Fibroblast of lung (primary cell): ENCODE measurements at regions not wholly inside any gene's neighbourhood (a gene's known extent, or its start where the extent isn't known, plus 50 kb on each side); places are given as distances from the start of the nearest gene placed in this dataset.

Experiments
- CTCF ChIP-seq, 2 donors: IDR thresholded peaks in 1 of 2; conservative IDR thresholded peaks in 1 of 2; 1 replicate in 1 of 2; 2 replicates in 1 of 2; pipeline ENCODE4 v1.5.1; 2011 to 2012; ENCODE audit warnings: low read length in 2 of 2, control low read depth in 1 of 2, inconsistent platforms in 1 of 2, low read depth in 1 of 2, mild to moderate bottlenecking in 1 of 2
- EZH2 ChIP-seq: IDR thresholded peaks from 2 replicates; pipeline ENCODE4 v1.5.1; 2012; ENCODE audit warnings: low read length, control low read depth, mild to moderate bottlenecking; ENCODE audit errors: missing control alignments

GRCh38 chr11:10990637-10991193, 132.9 kb upstream of the ZBED5 start:
- TF ChIP-seq CTCF (conservative IDR thresholded peaks at IDR 0.05 in 1 of 2, IDR thresholded peaks at IDR 0.05 in 1 of 2; ENCODE audit: low read depth in 1 of 2, low read length in 2 of 2) (no peak), EZH2 (no peak)
